ENCODE measurements at regions not wholly inside any gene's neighbourhood (a gene's known extent, or its start where the extent isn't known, plus 50 kb on each side); places are given as distances from the start of the nearest gene placed in this dataset.

- WGBS (ENCODE audit: extremely low coverage, insufficient read length, low lambda C conversion rate) = no CpG with 5 or more reads among the region's 3 CpGs
- Histone ChIP-seq H2BK20ac (ENCODE audit: low read depth, low read length, poor library complexity, severe bottlenecking) (no peak overlapping the region), H3K9ac (ENCODE audit: extremely low read depth, insufficient read length, low read length) (no peak overlapping the region), H3K27ac (ENCODE audit: insufficient read length, low read depth, low read length) (no peak overlapping the region), H3K14ac (ENCODE audit: insufficient read depth, low read length) (no peak overlapping the region), H2BK120ac (ENCODE audit: low read depth, low read length, poor library complexity, severe bottlenecking) (no peak overlapping the region), H3K23ac (ENCODE audit: insufficient read length, low read depth, low read length) (no peak overlapping the region), H3K18ac (ENCODE audit: insufficient read length, low read depth, low read length) (no peak overlapping the region), H3K4me1 (ENCODE audit: insufficient read depth, low read length) (peaks cover 3% of the 10 kb centered on the region; the same call in 1 of the 2 replicates), H3K4ac (ENCODE audit: low read depth, low read length) (no peak overlapping the region), H3K27me3 (ENCODE audit: insufficient read depth, low read length) (no peaks in the 10 kb centered on the region), H3K9me3 (ENCODE audit: control insufficient read depth, low read depth, low read length) (no peaks in the 10 kb centered on the region), H4K20me1 (ENCODE audit: control insufficient read depth, insufficient read depth, insufficient read length) (no peaks in the 10 kb centered on the region), H2AFZ (ENCODE audit: low read length) (no peak overlapping the region), H2BK5ac (ENCODE audit: insufficient read length, low read length) (no peak overlapping the region), H2BK15ac (ENCODE audit: low read depth, low read length) (no peak overlapping the region), H2AK5ac (ENCODE audit: insufficient read length, low read length) (no peak overlapping the region), H3K4me2 (ENCODE audit: insufficient read depth, insufficient read length, low read length) (no peak overlapping the region), H3K79me2 (ENCODE audit: insufficient read depth, low read length) (no peaks in the 10 kb centered on the region), H3T11ph (ENCODE audit: low read length) (no peak overlapping the region), H4K91ac (ENCODE audit: insufficient read length, low read depth, low read length) (no peak overlapping the region), H2BK12ac (ENCODE audit: insufficient read length, low read depth, low read length) (no peak overlapping the region), H3K79me1 (ENCODE audit: insufficient read depth, low read depth, low read length, poor library complexity, severe bottlenecking) (no peaks in the 10 kb centered on the region), H3K56ac (ENCODE audit: insufficient read length, low read depth, low read length) (no peak overlapping the region), H3K23me2 (ENCODE audit: insufficient read length, low read depth, low read length, poor library complexity, severe bottlenecking) (no peaks in the 10 kb centered on the region), H4K5ac (ENCODE audit: insufficient read length, low read depth, low read length) (no peak overlapping the region), H4K8ac (replicated peaks; ENCODE audit: insufficient read length, low read depth, low read length) (no peak overlapping the region)
- H3K27ac Mint-ChIP-seq = no peak overlapping the region
- H3K27me3 Mint-ChIP-seq (ENCODE audit: low read depth) = no peaks in the 10 kb centered on the region
- H3K36me3 Mint-ChIP-seq (ENCODE audit: insufficient read depth in 1 of 3, low read depth in 3 of 3) = no peaks in the 10 kb centered on the region
- no peak for DNase-seq
- peaks cover 7 to 9% of the 10 kb centered on the region in 2 experiments for H3K4me1 Mint-ChIP-seq
- TF ChIP-seq CTCF (conservative IDR thresholded peaks at IDR 0.05) = no peak
- H3K4me3 Mint-ChIP-seq = no peak overlapping the region
- no peaks in the 10 kb centered on the region for H3K9me3 Mint-ChIP-seq
Measured at GRCh38 chr1:60151311-60151710, 77.7 kb upstream of the C1orf87 start.
